Retina (tissue), 1 donor: ENCODE measurements at regions not wholly inside any gene's neighbourhood (a gene's known extent, or its start where the extent isn't known, plus 50 kb on each side); places are given as distances from the start of the nearest gene placed in this dataset.
"Not testable (repeated sequence)": the region's sequence is repeated elsewhere in the genome, so short reads cannot be mapped to it uniquely, and the experiment has no call there.

Source experiments
- DNase-seq: peaks from one replicate; pipeline ENCODE4 v3.0.0-alpha.2; 2016

GRCh38 chr1:143839182-143839581 is 132.6 kb downstream of the FAM72C start:
- not testable (repeated sequence) for DNase-seq

GRCh38 chr1:143838598-143838929 is 133.2 kb downstream of the FAM72C start:
- DNase-seq: not testable (repeated sequence)

GRCh38 chr1:143837924-143838597 is 133.7 kb downstream of the FAM72C start:
- not testable (repeated sequence) for DNase-seq

- DNase-seq: not testable (repeated sequence)
Observed at GRCh38 chr1:143833376-143833775, 138.4 kb downstream of the FAM72C start.

GRCh38 chr1:143832379-143832716 is 139.4 kb downstream of the FAM72C start:
- not testable (repeated sequence) for DNase-seq

GRCh38 chr1:143831479-143832378 is 140.1 kb downstream of the FAM72C start:
- DNase-seq: not testable (repeated sequence)

- not testable (repeated sequence) for DNase-seq
Observed at GRCh38 chr1:143826162-143826561, 145.6 kb downstream of the FAM72C start.

GRCh38 chr1:143824266-143824665 is 147.5 kb downstream of the FAM72C start:
- DNase-seq: not testable (repeated sequence)

- not testable (repeated sequence) for DNase-seq
Observed at GRCh38 chr1:143820058-143820457, 151.7 kb downstream of the FAM72C start.

GRCh38 chr1:143816369-143816768 is 155.4 kb downstream of the FAM72C start:
- DNase-seq: not testable (repeated sequence)

GRCh38 chr1:143805374-143805773 is 166.4 kb downstream of the FAM72C start:
- not testable (repeated sequence) for DNase-seq

- not testable (repeated sequence) for DNase-seq
Observed at GRCh38 chr1:143804707-143805356, 167.0 kb downstream of the FAM72C start.

- peak; percentile 1 for DNase-seq
Observed at GRCh38 chr1:143803927-143804411, 167.8 kb downstream of the FAM72C start.

GRCh38 chr1:143803095-143803494 is 168.7 kb downstream of the FAM72C start:
- DNase-seq: not testable (repeated sequence)

GRCh38 chr1:143799568-143800187 is 172.1 kb downstream of the FAM72C start:
- not testable (repeated sequence) for DNase-seq

- not testable (repeated sequence) for DNase-seq
Observed at GRCh38 chr1:143796369-143796768, 175.4 kb downstream of the FAM72C start.

- DNase-seq: not testable (repeated sequence)
Observed at GRCh38 chr1:143792047-143792937, 179.5 kb downstream of the FAM72C start.

- DNase-seq: not testable (repeated sequence)
Observed at GRCh38 chr1:143786381-143786780, 185.4 kb downstream of the FAM72C start.

- not testable (repeated sequence) for DNase-seq
Observed at GRCh38 chr1:143785883-143786282, 185.9 kb downstream of the FAM72C start.

GRCh38 chr1:143784239-143784882 is 187.4 kb downstream of the FAM72C start:
- not testable (repeated sequence) for DNase-seq

GRCh38 chr1:143778178-143778577 is 193.6 kb downstream of the FAM72C start:
- not testable (repeated sequence) for DNase-seq
